Chondrocyte (in vitro differentiated cells): ENCODE measurements at regions not wholly inside any gene's neighbourhood (a gene's known extent, or its start where the extent isn't known, plus 50 kb on each side); places are given as distances from the start of the nearest gene placed in this dataset.

Experiments used
- DNase-seq: peaks from one replicate; pipeline ENCODE4 v3.0.0; 2021; ENCODE audit warnings: mixed read lengths, low spot score
- H3K27ac Mint-ChIP-seq: one replicate; pipeline ENCODE4 v1.8.0; 2021; ENCODE audit warnings: mild to moderate bottlenecking, moderate library complexity, mixed read lengths; ENCODE audit not compliant: unreplicated experiment
- H3K27me3 Mint-ChIP-seq: 2 replicates; pipeline ENCODE4 v1.8.0; 2021; ENCODE audit warnings: low read depth, mixed read lengths
- H3K36me3 Mint-ChIP-seq: 2 replicates; pipeline ENCODE4 v1.8.0; 2021; ENCODE audit warnings: low read depth, mixed read lengths
- H3K4me1 Mint-ChIP-seq: 2 replicates; pipeline ENCODE4 v1.8.0; 2021; ENCODE audit warnings: low read depth, mild to moderate bottlenecking, mixed read lengths
- H3K4me3 Mint-ChIP-seq: one replicate; pipeline ENCODE4 v1.8.0; 2021; ENCODE audit warnings: mild to moderate bottlenecking, moderate library complexity, mixed read lengths; ENCODE audit not compliant: unreplicated experiment
- H3K9me3 Mint-ChIP-seq: 2 replicates; pipeline ENCODE4 v1.8.0; 2021; ENCODE audit warnings: low read depth, mixed read lengths
- TF ChIP-seq, protein P1 (sequence below): fragments of 200-600 bp; sonication (generic); IDR thresholded peaks from 2 replicates; pipeline ENCODE4 v1.5.0; 2021; ENCODE audit warnings: antibody characterized with exemption, mild to moderate bottlenecking, moderate library complexity

DNA sequence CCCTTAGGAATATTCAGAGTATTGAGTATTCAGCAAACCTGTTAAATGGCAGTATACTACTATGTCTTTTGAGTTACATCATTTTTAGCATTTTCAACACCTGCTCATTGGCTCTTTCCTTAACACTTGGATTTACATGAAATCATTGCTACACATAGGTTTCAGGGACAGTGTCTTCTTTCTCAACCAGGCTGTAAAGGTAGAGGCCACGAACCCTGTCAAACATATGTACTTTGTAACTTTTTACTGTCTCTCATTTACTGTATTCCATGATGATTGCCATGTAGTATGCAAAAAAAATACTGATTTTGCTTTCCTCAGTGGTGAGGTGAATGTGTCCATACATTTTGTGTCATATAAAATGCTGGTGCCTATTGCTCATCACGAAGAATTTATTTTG, 264.4 kb downstream of the SLCO4C1 start:
- Mint-ChIP-seq H3K9me3 (no peaks in the 10 kb centered on the region), H3K4me1 (no peaks in the 10 kb centered on the region), H3K36me3 (no peaks in the 10 kb centered on the region), H3K4me3 (no peak overlapping the region), H3K27me3 (peaks cover 6% of the 10 kb centered on the region), H3K27ac (no peak overlapping the region)
- TF ChIP-seq, protein P1, sequence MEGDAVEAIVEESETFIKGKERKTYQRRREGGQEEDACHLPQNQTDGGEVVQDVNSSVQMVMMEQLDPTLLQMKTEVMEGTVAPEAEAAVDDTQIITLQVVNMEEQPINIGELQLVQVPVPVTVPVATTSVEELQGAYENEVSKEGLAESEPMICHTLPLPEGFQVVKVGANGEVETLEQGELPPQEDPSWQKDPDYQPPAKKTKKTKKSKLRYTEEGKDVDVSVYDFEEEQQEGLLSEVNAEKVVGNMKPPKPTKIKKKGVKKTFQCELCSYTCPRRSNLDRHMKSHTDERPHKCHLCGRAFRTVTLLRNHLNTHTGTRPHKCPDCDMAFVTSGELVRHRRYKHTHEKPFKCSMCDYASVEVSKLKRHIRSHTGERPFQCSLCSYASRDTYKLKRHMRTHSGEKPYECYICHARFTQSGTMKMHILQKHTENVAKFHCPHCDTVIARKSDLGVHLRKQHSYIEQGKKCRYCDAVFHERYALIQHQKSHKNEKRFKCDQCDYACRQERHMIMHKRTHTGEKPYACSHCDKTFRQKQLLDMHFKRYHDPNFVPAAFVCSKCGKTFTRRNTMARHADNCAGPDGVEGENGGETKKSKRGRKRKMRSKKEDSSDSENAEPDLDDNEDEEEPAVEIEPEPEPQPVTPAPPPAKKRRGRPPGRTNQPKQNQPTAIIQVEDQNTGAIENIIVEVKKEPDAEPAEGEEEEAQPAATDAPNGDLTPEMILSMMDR: no peak
- no peak for DNase-seq

DNA sequence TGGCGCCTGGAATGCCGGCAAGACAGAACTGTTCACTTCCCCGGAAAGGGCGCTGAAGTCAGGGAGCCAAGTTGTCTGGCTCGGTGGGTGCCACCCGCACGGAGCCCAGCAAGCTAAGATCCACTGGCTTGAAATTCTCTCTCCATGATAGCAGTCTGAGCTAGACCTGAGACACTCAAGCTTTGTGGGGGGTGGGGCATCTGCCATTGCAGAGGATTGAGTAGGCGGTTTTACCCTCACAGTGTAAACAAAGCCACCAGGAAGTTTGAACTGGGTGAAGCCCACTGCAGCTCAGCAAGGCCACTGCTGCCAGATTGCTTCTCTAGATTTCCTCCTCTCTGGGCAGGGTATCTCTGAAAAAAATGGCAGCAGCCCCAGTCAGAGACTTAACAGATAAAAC, 277.4 kb downstream of the SLCO4C1 start:
- Mint-ChIP-seq H3K36me3 (no peaks in the 10 kb centered on the region), H3K4me3 (no peak overlapping the region), H3K4me1 (no peaks in the 10 kb centered on the region), H3K9me3 (peaks cover 9% of the 10 kb centered on the region), H3K27me3 (peaks cover 10% of the 10 kb centered on the region), H3K27ac (no peak overlapping the region)
- no peak for DNase-seq
- TF ChIP-seq, protein P1: no peak

DNA sequence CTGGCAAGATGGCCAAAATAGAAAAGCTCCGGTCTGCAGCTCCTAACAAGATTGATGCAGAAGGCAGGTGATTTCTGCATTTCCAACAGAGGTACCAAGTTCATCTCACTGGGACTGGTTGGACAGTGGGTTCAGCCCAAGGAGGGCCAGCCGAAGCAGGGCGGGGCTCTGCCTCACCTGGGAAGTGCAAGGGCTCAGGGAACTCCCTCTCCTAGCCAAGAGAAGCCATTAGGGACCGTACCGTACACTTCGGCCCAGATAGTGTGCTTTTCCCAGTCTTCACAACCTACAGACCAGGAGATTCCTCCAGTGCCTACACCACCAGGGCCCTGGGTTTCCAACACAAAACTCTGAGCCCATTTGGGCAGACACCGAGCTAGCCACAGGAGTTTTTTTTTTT, 277.8 kb downstream of the SLCO4C1 start:
- no peak for DNase-seq
- Mint-ChIP-seq H3K36me3 (no peaks in the 10 kb centered on the region), H3K27me3 (peaks cover 10% of the 10 kb centered on the region), H3K4me1 (no peaks in the 10 kb centered on the region), H3K9me3 (peaks cover 9% of the 10 kb centered on the region), H3K4me3 (no peak overlapping the region), H3K27ac (no peak overlapping the region)
- TF ChIP-seq, protein P1: no peak

DNA sequence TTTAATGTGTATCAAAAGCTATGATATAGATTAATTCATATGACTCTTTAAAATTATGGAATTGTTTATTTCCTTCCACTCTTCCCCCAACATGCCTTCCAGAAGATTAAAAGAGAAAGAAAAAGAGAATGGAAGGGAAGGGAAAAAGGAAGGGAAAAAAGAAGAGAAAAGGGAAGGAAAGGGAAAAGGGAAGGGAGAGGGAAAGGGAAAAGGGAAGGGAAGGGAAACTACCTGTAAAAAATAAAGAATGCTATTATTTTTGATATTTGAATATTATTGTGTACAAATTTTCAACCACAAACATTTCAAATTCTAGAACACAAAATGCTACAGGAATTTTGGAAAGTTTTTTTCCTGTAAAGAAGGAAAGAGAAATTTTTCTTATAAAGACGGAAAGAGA, 281.7 kb downstream of the SLCO4C1 start:
- no peak for DNase-seq
- no peaks in the 10 kb centered on the region for H3K9me3 Mint-ChIP-seq
- H3K27ac Mint-ChIP-seq: no peak overlapping the region
- peaks cover 8% of the 10 kb centered on the region for H3K27me3 Mint-ChIP-seq
- no peaks in the 10 kb centered on the region for H3K4me1 Mint-ChIP-seq
- H3K36me3 Mint-ChIP-seq: no peaks in the 10 kb centered on the region
- TF ChIP-seq, protein P1: no peak
- no peak overlapping the region for H3K4me3 Mint-ChIP-seq

DNA sequence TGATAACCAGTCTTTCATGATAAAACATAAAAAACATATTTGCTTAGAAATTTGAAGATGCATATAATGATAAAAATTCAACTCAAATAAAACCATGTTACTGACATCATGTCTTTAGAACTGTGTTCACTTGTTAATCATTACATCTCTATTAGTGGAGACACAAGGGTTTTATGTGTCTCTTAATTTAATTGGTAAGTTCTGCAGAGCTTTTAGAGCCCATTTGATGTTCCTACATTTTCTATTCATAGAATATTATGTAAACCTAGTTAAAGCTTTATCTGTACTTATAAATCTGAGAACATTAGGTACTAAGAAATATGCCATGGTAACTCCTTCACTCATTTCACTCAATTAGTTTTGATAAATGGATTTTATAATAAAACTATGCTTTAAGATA, 285.4 kb downstream of the SLCO4C1 start:
- H3K9me3 Mint-ChIP-seq: no peaks in the 10 kb centered on the region
- no peaks in the 10 kb centered on the region for H3K4me1 Mint-ChIP-seq
- TF ChIP-seq, protein P1: no peak
- DNase-seq: no peak
- H3K36me3 Mint-ChIP-seq: no peaks in the 10 kb centered on the region
- no peak overlapping the region for H3K27ac Mint-ChIP-seq
- H3K4me3 Mint-ChIP-seq: no peak overlapping the region
- H3K27me3 Mint-ChIP-seq: peaks cover 8% of the 10 kb centered on the region
